GM23338 (cell line): ENCODE measurements at regions not wholly inside any gene's neighbourhood (a gene's known extent, or its start where the extent isn't known, plus 50 kb on each side); places are given as distances from the start of the nearest gene placed in this dataset.

Experiments used
- ATAC-seq: fragments of 200-7000 bp; cut with Tn5 transposase; 3 replicates; pipeline ENCODE4 v1.9.1; 2020
- DNase-seq: peaks from one replicate; pipeline ENCODE4 v3.0.0-alpha.2; 2015; ENCODE audit warnings: low spot score
- H2AFZ ChIP-seq: fragments of 200-600 bp; sonication (generic); 2 replicates; pipeline ENCODE4 v1.8.0; 2016; ENCODE audit warnings: antibody characterized with exemption, mild to moderate bottlenecking, moderate library complexity
- H3F3A ChIP-seq: fragments of 200-600 bp; sonication (generic); replicated peaks from 2 replicates; pipeline ENCODE4 v1.8.0; 2017; ENCODE audit warnings: antibody characterized with exemption, mixed run types, low read depth
- H3K27ac ChIP-seq: fragments of 200-600 bp; sonication (generic); 2 replicates; pipeline ENCODE4 v1.6.1; 2016; ENCODE audit warnings: low read depth
- H3K27me3 ChIP-seq: fragments of 200-600 bp; sonication (generic); 2 replicates; pipeline ENCODE4 v1.8.0; 2016; ENCODE audit warnings: mild to moderate bottlenecking, mixed run types, moderate library complexity; ENCODE audit not compliant: insufficient read depth
- H3K36me3 ChIP-seq: fragments of 200-600 bp; sonication (generic); 2 replicates; pipeline ENCODE4 v1.8.0; 2016; ENCODE audit warnings: mild to moderate bottlenecking; ENCODE audit not compliant: insufficient read depth
- H3K4me1 ChIP-seq: fragments of 200-600 bp; sonication (generic); 2 replicates; pipeline ENCODE4 v1.8.0; 2016; ENCODE audit warnings: mild to moderate bottlenecking, moderate library complexity; ENCODE audit not compliant: insufficient read depth
- H3K4me2 ChIP-seq: fragments of 200-600 bp; sonication (generic); 2 replicates; pipeline ENCODE4 v1.7.1; 2017; ENCODE audit warnings: mixed run types
- H3K4me3 ChIP-seq: fragments of 200-600 bp; sonication (generic); 2 replicates; pipeline ENCODE4 v1.6.1; 2016; ENCODE audit warnings: mixed run types
- H3K79me2 ChIP-seq: fragments of 200-600 bp; sonication (generic); replicated peaks from 2 replicates; pipeline ENCODE4 v1.8.0; 2017; ENCODE audit warnings: mild to moderate bottlenecking; ENCODE audit not compliant: insufficient read depth
- H3K9me2 ChIP-seq: fragments of 200-600 bp; sonication (generic); 2 replicates; pipeline ENCODE4 v1.8.0; 2017; ENCODE audit not compliant: insufficient read depth
- H4K20me1 ChIP-seq: fragments of 200-600 bp; sonication (generic); replicated peaks from 2 replicates; pipeline ENCODE4 v1.8.0; 2017; ENCODE audit warnings: mild to moderate bottlenecking; ENCODE audit not compliant: insufficient read depth
- H3K27ac Mint-ChIP-seq: 2 replicates; pipeline ENCODE4 v1.8.0; 2020; ENCODE audit warnings: inconsistent platforms, mild to moderate bottlenecking, moderate library complexity, mixed read lengths
- H3K27me3 Mint-ChIP-seq: 3 replicates; pipeline ENCODE4 v1.8.0; 2022; ENCODE audit warnings: low read depth, mild to moderate bottlenecking, moderate library complexity, mixed read lengths, inconsistent platforms; ENCODE audit not compliant: insufficient read depth, poor library complexity
- H3K36me3 Mint-ChIP-seq: 3 replicates; pipeline ENCODE4 v1.8.0; 2021; ENCODE audit warnings: low read depth, mild to moderate bottlenecking, inconsistent platforms, moderate library complexity, mixed read lengths
- H3K4me1 Mint-ChIP-seq: 3 replicates; pipeline ENCODE4 v1.8.0; 2020; ENCODE audit warnings: mild to moderate bottlenecking, inconsistent platforms, mixed read lengths
- H3K4me3 Mint-ChIP-seq: 3 replicates; pipeline ENCODE4 v1.8.0; 2021; ENCODE audit warnings: moderate library complexity, mild to moderate bottlenecking, inconsistent platforms, mixed read lengths
- H3K9me3 Mint-ChIP-seq: 3 replicates; pipeline ENCODE4 v1.8.0; 2020; ENCODE audit warnings: moderate library complexity, mild to moderate bottlenecking, inconsistent platforms, mixed read lengths
- CREB1 ChIP-seq: fragments of 250-450 bp; sonication (Bioruptor Pico); IDR thresholded peaks from 2 replicates; pipeline ENCODE4 v1.5.0; 2020; ENCODE audit warnings: low read depth, mild to moderate bottlenecking, moderate library complexity
- CTCF ChIP-seq, 2 experiments: fragments of 200-600 bp in 1 of 2; sonication (generic) in 1 of 2; conservative IDR thresholded peaks; 2 replicates each; pipeline versions ENCODE4 v1.5.1 to v1.6.1; 2016 to 2017; ENCODE audit warnings: antibody characterized with exemption in 2 of 2, low read depth in 2 of 2, mild to moderate bottlenecking in 2 of 2, moderate library complexity in 1 of 2
- ETS1 ChIP-seq: IDR thresholded peaks from 2 replicates; pipeline ENCODE4 v1.6.1; 2016; ENCODE audit warnings: antibody characterized with exemption
- EZH2 ChIP-seq: fragments of 200-600 bp; sonication (generic); IDR thresholded peaks from one replicate; pipeline ENCODE4 v1.8.0; 2017; ENCODE audit warnings: antibody characterized with exemption, mild to moderate bottlenecking, low read depth; ENCODE audit not compliant: unreplicated experiment
- EZH2phosphoT487 ChIP-seq: fragments of 200-600 bp; sonication (generic); IDR thresholded peaks from one replicate; pipeline ENCODE4 v1.8.1; 2018; ENCODE audit warnings: antibody characterized with exemption; ENCODE audit not compliant: unreplicated experiment
- JUNB ChIP-seq: IDR thresholded peaks from one replicate; pipeline ENCODE4 v1.6.1; 2016; ENCODE audit warnings: antibody characterized with exemption; ENCODE audit not compliant: unreplicated experiment
- NANOG ChIP-seq: IDR thresholded peaks from 2 replicates; pipeline ENCODE4 v1.6.1; 2016; ENCODE audit warnings: antibody characterized with exemption, borderline replicate concordance
- POLR2AphosphoS5 ChIP-seq: IDR thresholded peaks from 2 replicates; pipeline ENCODE4 v1.6.1; 2016; ENCODE audit warnings: antibody characterized with exemption, low read depth
- REST ChIP-seq: IDR thresholded peaks from one replicate; pipeline ENCODE4 v1.6.1; 2018; ENCODE audit warnings: antibody characterized with exemption; ENCODE audit not compliant: unreplicated experiment
- STAT1 ChIP-seq: IDR thresholded peaks from one replicate; pipeline ENCODE4 v1.6.1; 2016; ENCODE audit warnings: antibody characterized with exemption; ENCODE audit not compliant: unreplicated experiment
- ZNF462 ChIP-seq: fragments of 250-450 bp; sonication (Bioruptor Pico); IDR thresholded peaks from 2 replicates; pipeline ENCODE4 v1.5.0; 2020; ENCODE audit warnings: mild to moderate bottlenecking, moderate library complexity

- H3K36me3 Mint-ChIP-seq: no peaks in the 10 kb centered on the region
- H3K27ac ChIP-seq: no peak overlapping the region
- no peak for DNase-seq
- no peaks in the 10 kb centered on the region for H3K4me1 Mint-ChIP-seq
- no peaks in the 10 kb centered on the region for H3K79me2 ChIP-seq
- no peaks in the 10 kb centered on the region for H3K9me3 Mint-ChIP-seq
- peaks cover 18% of the 10 kb centered on the region for H3K9me2 ChIP-seq
- no peaks in the 10 kb centered on the region for H3K4me1 ChIP-seq
- H3K36me3 ChIP-seq: no peaks in the 10 kb centered on the region
- peaks cover 1% of the 10 kb centered on the region for H3K27me3 Mint-ChIP-seq
- no peak for ATAC-seq
- H3K4me2 ChIP-seq: no peak overlapping the region
- H2AFZ ChIP-seq: no peak overlapping the region
- no peak overlapping the region for H3K4me3 Mint-ChIP-seq
- H3K4me3 ChIP-seq: no peak overlapping the region
- no peaks in the 10 kb centered on the region for H4K20me1 ChIP-seq
- no peak for TF ChIP-seq CREB1 (CRISPR knock-in tag)
- no peak for TF ChIP-seq STAT1
- no peak for TF ChIP-seq REST
- TF ChIP-seq CTCF (conservative IDR thresholded peaks at IDR 0.05; ENCODE audit: low read depth in 2 of 2): no peak
- no peak for TF ChIP-seq EZH2
- TF ChIP-seq EZH2phosphoT487: no peak
- no peak for TF ChIP-seq ETS1
- TF ChIP-seq NANOG: no peak
- no peak for TF ChIP-seq ZNF462
- TF ChIP-seq JUNB: no peak
- no peak for TF ChIP-seq POLR2AphosphoS5
- no peak overlapping the region for H3K27ac Mint-ChIP-seq
- no peaks in the 10 kb centered on the region for H3K27me3 ChIP-seq
- no peaks in the 10 kb centered on the region for H3F3A ChIP-seq
These were observed 128.2 kb downstream of the ZNF621 start for GRCh38 chr3:40653001-40653400.
